ENCODE measurements at regions not wholly inside any gene's neighbourhood (a gene's known extent, or its start where the extent isn't known, plus 50 kb on each side); places are given as distances from the start of the nearest gene placed in this dataset.

GRCh38 chr4:106677213-106677612 lies 308.6 kb upstream of the GIMD1 start:
- H2BK5ac ChIP-seq (ENCODE audit: insufficient read length, low read length), result no peak overlapping the region
- H2BK20ac ChIP-seq (ENCODE audit: low read depth, low read length, poor library complexity, severe bottlenecking), result no peak overlapping the region
- H3K4me3 Mint-ChIP-seq, result no peak overlapping the region

More at GRCh38 chr4:106677213-106677612, 308.6 kb upstream of the GIMD1 start:
- no peaks in the 10 kb centered on the region; a peak in 1 of 7 replicates for H3K36me3 Mint-ChIP-seq (ENCODE audit: insufficient read depth in 1 of 3, low read depth in 3 of 3)
- H3K27ac Mint-ChIP-seq, result no peak overlapping the region
- H3K27ac ChIP-seq (ENCODE audit: insufficient read length, low read depth, low read length), result no peak overlapping the region
- H3K23me2 ChIP-seq (ENCODE audit: insufficient read length, low read depth, low read length, poor library complexity, severe bottlenecking), result no peaks in the 10 kb centered on the region
- H3K56ac ChIP-seq (ENCODE audit: insufficient read length, low read depth, low read length), result no peak overlapping the region
- H3K79me1 ChIP-seq (ENCODE audit: insufficient read depth, low read depth, low read length, poor library complexity, severe bottlenecking), result no peaks in the 10 kb centered on the region
- no peak overlapping the region for H2BK12ac ChIP-seq (ENCODE audit: insufficient read length, low read depth, low read length)
- no peaks in the 10 kb centered on the region for H3K27me3 Mint-ChIP-seq (ENCODE audit: low read depth)
- no peak overlapping the region for H4K8ac ChIP-seq (replicated peaks; ENCODE audit: insufficient read length, low read depth, low read length)
- H3K27me3 ChIP-seq (ENCODE audit: insufficient read depth, low read length), result no peaks in the 10 kb centered on the region
- H3K4me1 Mint-ChIP-seq, result no peaks in the 10 kb centered on the region
- H3K18ac ChIP-seq (ENCODE audit: insufficient read length, low read depth, low read length), result no peak overlapping the region
- no peaks in the 10 kb centered on the region for H3K4me1 ChIP-seq (ENCODE audit: insufficient read depth, low read length)
- no peak overlapping the region for H3K23ac ChIP-seq (ENCODE audit: insufficient read length, low read depth, low read length)
- no peak overlapping the region for H2BK15ac ChIP-seq (ENCODE audit: low read depth, low read length)
- no peaks in the 10 kb centered on the region for H4K20me1 ChIP-seq (ENCODE audit: control insufficient read depth, insufficient read depth, insufficient read length)
- H3K14ac ChIP-seq (ENCODE audit: insufficient read depth, low read length), result no peak overlapping the region
- H3K79me2 ChIP-seq (ENCODE audit: insufficient read depth, low read length), result no peaks in the 10 kb centered on the region
- H3K9me3 Mint-ChIP-seq, result peaks cover 7 to 9% of the 10 kb centered on the region in 2 experiments; a peak in 4 of 5 replicates
- H3K4ac ChIP-seq (ENCODE audit: low read depth, low read length), result no peak overlapping the region
- H4K91ac ChIP-seq (ENCODE audit: insufficient read length, low read depth, low read length), result no peak overlapping the region
- TF ChIP-seq CTCF (conservative IDR thresholded peaks at IDR 0.05), result no peak
- H3K9ac ChIP-seq (ENCODE audit: extremely low read depth, insufficient read length, low read length), result no peak overlapping the region
- H2BK120ac ChIP-seq (ENCODE audit: low read depth, low read length, poor library complexity, severe bottlenecking), result no peak overlapping the region
- no peak overlapping the region for H3K4me2 ChIP-seq (ENCODE audit: insufficient read depth, insufficient read length, low read length)
- no peaks in the 10 kb centered on the region for H3K9me3 ChIP-seq (ENCODE audit: control insufficient read depth, low read depth, low read length)
- H2AK5ac ChIP-seq (ENCODE audit: insufficient read length, low read length), result no peak overlapping the region
- no peak for DNase-seq
- H2AFZ ChIP-seq (ENCODE audit: low read length), result no peak overlapping the region
- no peak overlapping the region for H3T11ph ChIP-seq (ENCODE audit: low read length)
- H4K5ac ChIP-seq (ENCODE audit: insufficient read length, low read depth, low read length), result no peak overlapping the region

Data from H9 (cell line).